DOHH2 (cell line): ENCODE measurements at regions not wholly inside any gene's neighbourhood (a gene's known extent, or its start where the extent isn't known, plus 50 kb on each side); places are given as distances from the start of the nearest gene placed in this dataset.

Experiments used
- EZH2phosphoT487 ChIP-seq: fragments of 200-600 bp; sonication (generic); IDR thresholded peaks from 2 replicates; pipeline ENCODE4 v1.6.1; 2017; ENCODE audit warnings: borderline replicate concordance, mild to moderate bottlenecking, antibody characterized with exemption, low read length, moderate library complexity, mixed read lengths
- TF ChIP-seq, protein P1 (sequence below): fragments of 200-600 bp; sonication (generic); IDR thresholded peaks from one replicate; pipeline ENCODE4 v1.5.1; 2014; ENCODE audit warnings: antibody characterized with exemption, mild to moderate bottlenecking, low read depth, low read length; ENCODE audit not compliant: poor library complexity, severe bottlenecking

DNA sequence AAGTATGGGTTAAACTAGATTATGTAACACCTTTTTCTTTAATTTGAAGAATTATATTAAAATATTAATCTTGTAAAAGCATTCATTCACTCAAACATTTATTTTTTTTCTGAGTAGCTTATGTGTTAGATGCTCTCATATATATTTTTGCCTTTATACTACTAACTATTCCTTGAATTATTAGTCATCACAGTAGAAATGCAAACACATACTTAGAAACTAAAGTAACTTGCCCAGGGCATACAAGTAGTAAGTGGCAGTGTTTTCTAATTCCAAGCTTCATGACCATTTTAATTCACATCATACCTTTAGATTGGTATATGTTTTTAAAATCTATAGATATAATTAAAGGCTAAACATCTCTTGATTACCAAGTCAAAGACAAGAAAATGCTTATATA is 1271.0 kb downstream of the BRINP3 start:
- TF ChIP-seq, protein P1, sequence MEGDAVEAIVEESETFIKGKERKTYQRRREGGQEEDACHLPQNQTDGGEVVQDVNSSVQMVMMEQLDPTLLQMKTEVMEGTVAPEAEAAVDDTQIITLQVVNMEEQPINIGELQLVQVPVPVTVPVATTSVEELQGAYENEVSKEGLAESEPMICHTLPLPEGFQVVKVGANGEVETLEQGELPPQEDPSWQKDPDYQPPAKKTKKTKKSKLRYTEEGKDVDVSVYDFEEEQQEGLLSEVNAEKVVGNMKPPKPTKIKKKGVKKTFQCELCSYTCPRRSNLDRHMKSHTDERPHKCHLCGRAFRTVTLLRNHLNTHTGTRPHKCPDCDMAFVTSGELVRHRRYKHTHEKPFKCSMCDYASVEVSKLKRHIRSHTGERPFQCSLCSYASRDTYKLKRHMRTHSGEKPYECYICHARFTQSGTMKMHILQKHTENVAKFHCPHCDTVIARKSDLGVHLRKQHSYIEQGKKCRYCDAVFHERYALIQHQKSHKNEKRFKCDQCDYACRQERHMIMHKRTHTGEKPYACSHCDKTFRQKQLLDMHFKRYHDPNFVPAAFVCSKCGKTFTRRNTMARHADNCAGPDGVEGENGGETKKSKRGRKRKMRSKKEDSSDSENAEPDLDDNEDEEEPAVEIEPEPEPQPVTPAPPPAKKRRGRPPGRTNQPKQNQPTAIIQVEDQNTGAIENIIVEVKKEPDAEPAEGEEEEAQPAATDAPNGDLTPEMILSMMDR, result no peak
- TF ChIP-seq EZH2phosphoT487, result no peak
